Caki2 (cell line): ENCODE measurements at regions not wholly inside any gene's neighbourhood (a gene's known extent, or its start where the extent isn't known, plus 50 kb on each side); places are given as distances from the start of the nearest gene placed in this dataset.
"Not testable (repeated sequence)": the region's sequence is repeated elsewhere in the genome, so short reads cannot be mapped to it uniquely, and the experiment has no call there.

Experiments
- DNase-seq: peaks from one replicate; pipeline ENCODE4 v3.0.0-alpha.2; 2015; ENCODE audit warnings: low read depth
- in situ Hi-C: cut with HindIII; loops from 2 replicates; pipeline ENCODE4 v1.10.0; 2016; ENCODE audit warnings: low sequenced_read_pairs, low pct_unique_long_range_greater_than_20kb, mixed read lengths

DNA sequence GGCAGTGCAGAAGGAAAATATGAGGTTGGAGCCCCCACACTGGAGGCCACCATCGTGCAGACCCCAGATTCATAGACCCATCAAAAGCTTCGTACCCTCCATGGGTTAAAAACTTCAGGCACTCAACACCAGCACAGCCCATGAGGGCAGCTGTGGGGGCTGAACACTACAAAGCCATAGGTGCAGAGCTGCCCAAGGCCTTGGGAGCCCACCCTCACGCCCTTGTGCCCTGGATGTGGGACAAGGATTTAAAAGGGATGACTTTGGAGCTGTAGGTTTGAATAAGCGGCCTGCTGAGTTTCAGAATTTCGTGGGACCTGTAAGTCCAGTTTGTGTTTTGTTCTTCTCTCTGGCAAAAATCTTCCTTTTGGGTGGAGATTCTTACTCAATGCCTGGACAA lies 747.6 kb downstream of the SPATA31A6 start:
- DNase-seq, in situ Hi-C loops: not testable (repeated sequence)

DNA sequence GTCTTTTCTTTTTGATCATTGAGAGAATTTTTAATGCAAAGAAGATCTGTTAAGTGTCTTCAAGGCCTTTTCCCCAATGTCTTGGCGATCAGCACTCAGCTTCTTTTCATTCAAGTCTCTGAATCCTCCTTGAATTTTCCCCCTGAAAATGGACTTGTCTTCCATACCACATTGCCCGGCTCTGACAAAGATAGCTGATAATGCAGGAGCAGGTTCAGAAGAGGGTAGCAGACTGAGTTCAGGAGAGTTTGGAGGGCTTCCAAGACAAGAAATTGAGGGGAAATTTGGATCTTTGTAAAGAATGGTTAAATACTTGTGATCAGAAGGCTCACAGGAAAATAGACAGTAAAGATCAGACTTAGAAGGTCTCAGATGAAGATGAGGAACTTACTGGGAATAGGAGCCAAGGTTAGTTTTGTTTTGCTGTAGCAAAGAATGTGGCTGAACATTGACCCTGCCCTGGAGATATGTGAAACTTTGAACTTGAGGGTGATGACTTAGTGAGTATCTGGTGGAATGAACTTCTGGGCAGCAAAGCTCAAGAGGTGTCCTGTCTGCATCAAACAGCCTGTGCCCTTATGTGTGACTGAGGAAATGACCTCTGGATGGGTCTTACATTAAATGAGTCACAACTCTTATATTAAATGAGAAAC lies 754.2 kb downstream of the SPATA31A6 start:
- in situ Hi-C loops, DNase-seq: not testable (repeated sequence)

- DNase-seq, in situ Hi-C loops: not testable (repeated sequence)
Measured at GRCh38 chr9:42947050-42947449, 763.6 kb downstream of the SPATA31A6 start.

GRCh38 chr9:42951239-42951638 lies 767.8 kb downstream of the SPATA31A6 start:
- in situ Hi-C loops = not testable (repeated sequence)
- peak; percentile 4 for DNase-seq

DNA sequence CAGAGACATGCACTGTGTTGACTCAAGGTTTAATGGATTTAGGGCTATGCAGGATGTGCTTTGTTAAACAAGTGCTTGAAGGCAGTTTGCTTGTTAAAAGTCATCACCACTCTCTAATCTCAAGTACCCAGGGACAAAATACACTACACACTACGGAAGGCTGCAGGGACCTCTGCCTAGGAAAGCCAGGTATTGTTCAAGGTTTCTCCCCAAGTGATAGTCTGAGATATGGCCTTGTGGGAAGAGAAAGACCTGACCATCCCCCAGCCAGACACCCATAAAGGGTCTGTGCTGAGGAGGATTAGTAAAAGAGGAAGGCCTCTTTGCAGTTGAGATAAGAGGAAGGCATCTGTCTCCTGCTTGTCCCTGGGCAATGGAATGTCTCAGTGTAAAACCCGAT lies 781.7 kb downstream of the SPATA31A6 start:
- in situ Hi-C loops, DNase-seq: not testable (repeated sequence)

DNA sequence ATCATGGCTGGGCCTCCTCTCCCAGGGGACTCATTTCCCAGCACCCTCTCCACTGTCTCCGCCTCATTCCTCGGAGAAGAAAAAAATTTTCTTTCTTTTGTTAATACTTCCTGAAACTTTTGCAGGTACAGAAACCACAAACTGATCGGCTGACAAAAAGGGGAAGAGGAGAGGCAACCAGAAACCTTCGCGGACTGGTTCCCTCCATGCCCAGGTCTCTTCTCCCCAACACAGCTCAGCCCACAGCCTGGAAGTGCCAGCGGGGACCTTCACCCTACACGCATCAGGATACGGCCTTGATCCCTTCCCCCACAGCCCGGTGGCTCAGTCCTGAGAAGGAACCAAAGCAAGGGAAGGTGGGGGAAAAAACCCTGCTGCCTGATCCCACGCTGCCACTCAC lies 788.4 kb downstream of the SPATA31A6 start:
- DNase-seq, in situ Hi-C loops: not testable (repeated sequence)

DNA sequence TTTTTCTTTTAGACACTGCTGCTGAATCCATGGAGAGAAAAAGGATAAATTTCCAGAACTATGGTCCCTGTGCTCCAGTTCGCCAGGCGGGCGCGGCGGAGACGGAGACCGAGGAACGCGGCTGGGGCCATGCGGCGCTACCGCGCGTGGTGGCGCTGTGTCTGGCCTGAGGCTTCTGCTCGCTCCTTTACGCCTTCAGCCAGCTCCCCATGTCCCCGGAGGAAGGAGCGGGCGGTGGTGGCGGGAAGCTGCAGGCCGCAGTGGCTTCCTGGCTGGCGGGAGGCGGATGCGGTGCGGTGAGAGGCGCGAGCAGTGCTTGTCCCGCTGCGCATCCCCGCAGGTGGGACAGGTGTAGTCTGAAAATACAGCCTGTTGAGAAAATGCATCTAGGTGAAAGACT lies 791.3 kb downstream of the SPATA31A6 start:
- DNase-seq, in situ Hi-C loops: not testable (repeated sequence)

GRCh38 chr9:42984761-42985160 lies 801.3 kb downstream of the SPATA31A6 start:
- DNase-seq, in situ Hi-C loops: not testable (repeated sequence)
